ENCODE measurements at regions not wholly inside any gene's neighbourhood (a gene's known extent, or its start where the extent isn't known, plus 50 kb on each side); places are given as distances from the start of the nearest gene placed in this dataset.

GRCh38 chr18:39564716-39565115, 1999.1 kb upstream of the CELF4 start:
- no peaks in the 10 kb centered on the region for H3K27me3 ChIP-seq (ENCODE audit: control insufficient read depth in 2 of 2, insufficient read depth in 2 of 2, low read length in 2 of 2)
- ChIA-PET POLR2A (no interaction called here), CTCF (no interaction called here)
- no peak for DNase-seq (ENCODE audit: low read depth, low spot score)
- H3K36me3 ChIP-seq (ENCODE audit: control insufficient read depth in 2 of 2, extremely low read depth in 1 of 2, insufficient read depth in 2 of 2, low read length in 2 of 2), result no peaks in the 10 kb centered on the region
- no peak overlapping the region for H3K9ac ChIP-seq (replicated peaks; ENCODE audit: extremely low read depth, insufficient read depth, low read length)
- TF ChIP-seq EZH2 (IDR thresholded peaks at IDR 0.05; ENCODE audit: borderline replicate concordance, low read depth, low read length, severe bottlenecking), result no peak
- TF ChIP-seq MAX (IDR thresholded peaks at IDR 0.05; ENCODE audit: insufficient read depth, insufficient read length), result no peak
- no peak for TF ChIP-seq POLR2A (IDR thresholded peaks at IDR 0.05; ENCODE audit: low read depth, low read length)
- TF ChIP-seq POLR2AphosphoS5 (IDR thresholded peaks at IDR 0.05; ENCODE audit: insufficient read depth, low read depth, low read length), result no peak
- no peak for TF ChIP-seq MYC (IDR thresholded peaks at IDR 0.05; ENCODE audit: low read depth, low read length)
- TF ChIP-seq FOS (IDR thresholded peaks at IDR 0.05; ENCODE audit: borderline replicate concordance, insufficient read depth, low read length), result no peak
- TF ChIP-seq GATA2 (IDR thresholded peaks at IDR 0.05; ENCODE audit: insufficient read depth, insufficient read length, low read depth, low read length), result no peak
- no peak for TF ChIP-seq JUN (IDR thresholded peaks at IDR 0.05; ENCODE audit: borderline replicate concordance, insufficient read depth, insufficient read length, low read depth)
- TF ChIP-seq CTCF (IDR thresholded peaks at IDR 0.05; ENCODE audit: extremely low read depth in 1 of 2, insufficient read depth in 1 of 2, low read depth in 1 of 2, low read length in 2 of 2), result no peak
- no peak overlapping the region for H3K4me2 ChIP-seq (ENCODE audit: insufficient read depth, low read length)
- H3K9me1 ChIP-seq (replicated peaks; ENCODE audit: control insufficient read depth, extremely low read depth, insufficient read depth, low read length), result no peaks in the 10 kb centered on the region
- intact Hi-C loops (cut with micrococcal nuclease) (loop anchor here (10.0 kb wide), 1 partner anchor 510 kb away; no protein-coding TSS in a partner anchor), dilution Hi-C loops (cut with MboI; ENCODE audit: extremely low pct_ligation_motif_present, low sequenced_read_pairs) (no loop called here)
- FAIRE-seq, result no peak
- no peaks in the 10 kb centered on the region for H3K9me3 ChIP-seq (replicated peaks; ENCODE audit: control insufficient read depth, insufficient read depth, low read length)
- H3K4me3 ChIP-seq (replicated peaks in 1 of 3; ENCODE audit: insufficient read depth in 1 of 3, low read depth in 1 of 3, low read length in 3 of 3), result no peak overlapping the region
- H3K79me2 ChIP-seq (ENCODE audit: control insufficient read depth, insufficient read depth, low read length), result no peaks in the 10 kb centered on the region
- H2AFZ ChIP-seq (ENCODE audit: low read depth, low read length), result no peak overlapping the region
- no TSS peak for BruUV-seq (replicated peaks)
- H4K20me1 ChIP-seq (replicated peaks; ENCODE audit: control insufficient read depth, extremely low read depth, insufficient read depth, low read length), result no peaks in the 10 kb centered on the region
- H3K27ac ChIP-seq (ENCODE audit: insufficient read depth, low read depth, low read length), result no peak overlapping the region
- H3K4me1 ChIP-seq (ENCODE audit: control insufficient read depth, extremely low read depth, insufficient read depth, low read length), result peaks cover 11% of the 10 kb centered on the region

Measured in endothelial cell of umbilical vein (primary cell).